Neural progenitor cell (in vitro differentiated cells): ENCODE measurements at regions not wholly inside any gene's neighbourhood (a gene's known extent, or its start where the extent isn't known, plus 50 kb on each side); places are given as distances from the start of the nearest gene placed in this dataset.

Experiments used
- DNase-seq: peaks from one replicate; pipeline ENCODE4 v3.0.0-alpha.2; 2016; ENCODE audit warnings: low spot score
- H2AFZ ChIP-seq: fragments of 200-600 bp; sonication (generic); replicated peaks from 2 replicates; pipeline ENCODE4 v1.6.1; 2016; ENCODE audit warnings: antibody characterized with exemption
- H3F3A ChIP-seq: fragments of 200-600 bp; sonication (generic); 2 replicates; pipeline ENCODE4 v1.6.1; 2016; ENCODE audit warnings: antibody characterized with exemption, low read depth
- H3K27ac ChIP-seq: fragments of 200-600 bp; sonication (generic); 2 replicates; pipeline ENCODE4 v1.5.1; 2016; ENCODE audit warnings: mild to moderate bottlenecking
- H3K27me3 ChIP-seq: fragments of 200-600 bp; sonication (generic); 2 replicates; pipeline ENCODE4 v1.6.1; 2016; ENCODE audit warnings: mild to moderate bottlenecking, moderate library complexity
- H3K36me3 ChIP-seq: fragments of 200-600 bp; sonication (generic); 2 replicates; pipeline ENCODE4 v1.5.1; 2016
- H3K4me1 ChIP-seq: fragments of 200-600 bp; sonication (generic); 2 replicates; pipeline ENCODE4 v1.6.1; 2016; ENCODE audit warnings: mixed run types
- H3K4me2 ChIP-seq: fragments of 200-600 bp; sonication (generic); 2 replicates; pipeline ENCODE4 v1.6.1; 2016
- H3K4me3 ChIP-seq: fragments of 200-600 bp; sonication (generic); 2 replicates; pipeline ENCODE4 v1.5.1; 2016
- H3K79me2 ChIP-seq: fragments of 200-600 bp; sonication (generic); 2 replicates; pipeline ENCODE4 v1.6.1; 2016; ENCODE audit warnings: low read depth
- H3K9ac ChIP-seq: fragments of 200-600 bp; sonication (generic); 2 replicates; pipeline ENCODE4 v1.6.1; 2016
- H3K9me3 ChIP-seq: fragments of 200-600 bp; sonication (generic); 2 replicates; pipeline ENCODE4 v1.5.1; 2016; ENCODE audit warnings: low read depth
- H4K20me1 ChIP-seq: fragments of 200-600 bp; sonication (generic); 2 replicates; pipeline ENCODE4 v1.6.1; 2016; ENCODE audit warnings: low read depth
- H3K27ac Mint-ChIP-seq: 3 replicates; pipeline ENCODE4 v1.8.0; 2021; ENCODE audit warnings: mixed read lengths
- H3K27me3 Mint-ChIP-seq: 2 replicates; pipeline ENCODE4 v1.8.0; 2022; ENCODE audit warnings: low read depth, mild to moderate bottlenecking, inconsistent platforms, moderate library complexity, mixed read lengths; ENCODE audit not compliant: insufficient read depth
- H3K36me3 Mint-ChIP-seq: 3 replicates; pipeline ENCODE4 v1.8.0; 2021; ENCODE audit warnings: mixed read lengths
- H3K4me1 Mint-ChIP-seq: 3 replicates; pipeline ENCODE4 v1.8.0; 2021; ENCODE audit warnings: mixed read lengths
- H3K4me3 Mint-ChIP-seq: 3 replicates; pipeline ENCODE4 v1.8.0; 2021; ENCODE audit warnings: mild to moderate bottlenecking, moderate library complexity, mixed read lengths
- H3K9me3 Mint-ChIP-seq: 3 replicates; pipeline ENCODE4 v1.8.0; 2020; ENCODE audit warnings: mixed read lengths
- EZH2 ChIP-seq: fragments of 200-600 bp; sonication (generic); IDR thresholded peaks from 2 replicates; pipeline ENCODE4 v1.6.1; 2017; ENCODE audit warnings: antibody characterized with exemption, mild to moderate bottlenecking, moderate library complexity
- EZH2phosphoT487 ChIP-seq: fragments of 200-600 bp; sonication (generic); IDR thresholded peaks from 2 replicates; pipeline ENCODE4 v1.6.1; 2017; ENCODE audit warnings: antibody characterized with exemption
- TF ChIP-seq, protein P1 (sequence below): fragments of 200-600 bp; sonication (generic); IDR thresholded peaks from 2 replicates; pipeline ENCODE4 v1.5.1; 2017; ENCODE audit warnings: antibody characterized with exemption, mild to moderate bottlenecking

DNA sequence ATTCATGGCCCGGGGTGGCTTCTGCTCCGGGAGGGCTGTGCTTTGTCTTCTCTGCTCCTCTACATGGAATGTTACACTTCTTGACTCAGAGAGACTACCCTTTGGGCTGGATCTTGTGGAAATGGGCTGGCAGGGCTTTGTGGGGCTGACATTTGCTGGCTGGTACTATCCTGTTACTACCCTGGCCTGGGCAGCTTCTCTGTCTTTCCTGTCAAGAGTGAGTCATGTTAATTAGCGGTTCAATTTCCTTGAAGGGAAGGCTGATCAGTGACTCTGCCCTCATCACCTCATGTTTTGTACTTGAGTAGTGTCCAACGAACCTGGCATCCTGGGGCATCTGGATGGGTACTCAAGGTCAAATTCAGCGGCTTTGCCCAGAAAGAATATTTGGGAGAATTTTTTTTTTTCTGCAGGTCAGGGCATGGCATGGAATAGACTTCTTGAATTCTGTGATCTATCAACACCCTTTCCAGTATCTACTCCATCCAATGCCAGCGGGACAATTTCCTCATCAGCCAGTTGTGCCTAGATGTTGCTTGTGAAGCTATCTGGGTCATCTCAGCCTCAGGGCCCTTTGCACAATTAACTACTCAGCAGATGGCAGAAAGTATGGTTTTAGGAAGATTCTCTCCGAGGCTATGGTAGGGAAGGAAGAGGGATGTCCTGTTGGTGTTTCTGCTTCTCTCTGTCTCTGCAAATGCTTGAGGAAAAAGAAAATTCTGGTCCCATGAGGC is 140.5 kb upstream of the PLET1 start:
- peaks cover 5% of the 10 kb centered on the region for H3K4me1 ChIP-seq
- H3K27me3 ChIP-seq = no peaks in the 10 kb centered on the region
- H3K4me2 ChIP-seq = no peak overlapping the region
- no peaks in the 10 kb centered on the region for H3K36me3 Mint-ChIP-seq
- H3K27ac Mint-ChIP-seq = no peak overlapping the region
- H3K27ac ChIP-seq = no peak overlapping the region
- no peaks in the 10 kb centered on the region for H3K79me2 ChIP-seq
- H3K36me3 ChIP-seq = no peaks in the 10 kb centered on the region
- no peaks in the 10 kb centered on the region for H3F3A ChIP-seq
- no peaks in the 10 kb centered on the region for H4K20me1 ChIP-seq
- no peak overlapping the region for H2AFZ ChIP-seq
- H3K9me3 Mint-ChIP-seq = no peaks in the 10 kb centered on the region
- peaks cover 30% of the 10 kb centered on the region for H3K4me1 Mint-ChIP-seq
- no peak for DNase-seq
- H3K4me3 ChIP-seq = no peak overlapping the region
- no peak overlapping the region for H3K4me3 Mint-ChIP-seq
- peaks cover 14% of the 10 kb centered on the region for H3K27me3 Mint-ChIP-seq
- TF ChIP-seq EZH2 (no peak), EZH2phosphoT487 (no peak)
- TF ChIP-seq, protein P1, sequence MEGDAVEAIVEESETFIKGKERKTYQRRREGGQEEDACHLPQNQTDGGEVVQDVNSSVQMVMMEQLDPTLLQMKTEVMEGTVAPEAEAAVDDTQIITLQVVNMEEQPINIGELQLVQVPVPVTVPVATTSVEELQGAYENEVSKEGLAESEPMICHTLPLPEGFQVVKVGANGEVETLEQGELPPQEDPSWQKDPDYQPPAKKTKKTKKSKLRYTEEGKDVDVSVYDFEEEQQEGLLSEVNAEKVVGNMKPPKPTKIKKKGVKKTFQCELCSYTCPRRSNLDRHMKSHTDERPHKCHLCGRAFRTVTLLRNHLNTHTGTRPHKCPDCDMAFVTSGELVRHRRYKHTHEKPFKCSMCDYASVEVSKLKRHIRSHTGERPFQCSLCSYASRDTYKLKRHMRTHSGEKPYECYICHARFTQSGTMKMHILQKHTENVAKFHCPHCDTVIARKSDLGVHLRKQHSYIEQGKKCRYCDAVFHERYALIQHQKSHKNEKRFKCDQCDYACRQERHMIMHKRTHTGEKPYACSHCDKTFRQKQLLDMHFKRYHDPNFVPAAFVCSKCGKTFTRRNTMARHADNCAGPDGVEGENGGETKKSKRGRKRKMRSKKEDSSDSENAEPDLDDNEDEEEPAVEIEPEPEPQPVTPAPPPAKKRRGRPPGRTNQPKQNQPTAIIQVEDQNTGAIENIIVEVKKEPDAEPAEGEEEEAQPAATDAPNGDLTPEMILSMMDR = no peak
- H3K9me3 ChIP-seq = no peaks in the 10 kb centered on the region
- H3K9ac ChIP-seq = no peak overlapping the region

DNA sequence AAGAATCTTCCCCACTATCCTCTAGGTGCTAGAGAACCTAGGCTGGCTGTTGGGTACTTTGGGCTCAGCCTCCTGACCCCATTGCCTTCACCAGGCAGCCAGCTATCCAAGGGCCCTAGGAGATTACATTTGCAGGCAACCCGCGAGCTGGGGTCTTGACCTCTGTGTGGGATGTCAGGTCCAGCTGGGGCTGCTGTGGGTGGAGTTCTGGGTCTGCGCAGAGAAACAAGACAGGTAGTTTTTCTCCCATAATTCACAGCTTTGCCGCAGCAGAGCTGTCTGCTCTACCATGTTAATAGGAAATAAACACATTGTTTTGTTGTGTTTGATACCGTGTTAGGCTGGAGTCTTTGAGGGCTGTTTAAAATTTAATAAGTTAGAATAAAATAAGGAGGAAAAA is 142.8 kb upstream of the PLET1 start:
- no peaks in the 10 kb centered on the region for H3K9me3 ChIP-seq
- no peaks in the 10 kb centered on the region for H3K36me3 ChIP-seq
- Mint-ChIP-seq H3K4me1 (peaks cover 26% of the 10 kb centered on the region), H3K27ac (no peak overlapping the region), H3K9me3 (no peaks in the 10 kb centered on the region), H3K27me3 (peaks cover 14% of the 10 kb centered on the region), H3K36me3 (no peaks in the 10 kb centered on the region), H3K4me3 (no peak overlapping the region)
- no peak overlapping the region for H3K9ac ChIP-seq
- H3K4me2 ChIP-seq = no peak overlapping the region
- H3F3A ChIP-seq = no peaks in the 10 kb centered on the region
- H3K4me1 ChIP-seq = peaks cover 5% of the 10 kb centered on the region
- H3K79me2 ChIP-seq = no peaks in the 10 kb centered on the region
- H4K20me1 ChIP-seq = no peaks in the 10 kb centered on the region
- H3K27me3 ChIP-seq = no peaks in the 10 kb centered on the region
- no peak overlapping the region for H3K27ac ChIP-seq
- DNase-seq = no peak
- H3K4me3 ChIP-seq = no peak overlapping the region
- no peak overlapping the region for H2AFZ ChIP-seq
- TF ChIP-seq EZH2 (no peak), EZH2phosphoT487 (no peak)
- TF ChIP-seq, protein P1 = no peak

DNA sequence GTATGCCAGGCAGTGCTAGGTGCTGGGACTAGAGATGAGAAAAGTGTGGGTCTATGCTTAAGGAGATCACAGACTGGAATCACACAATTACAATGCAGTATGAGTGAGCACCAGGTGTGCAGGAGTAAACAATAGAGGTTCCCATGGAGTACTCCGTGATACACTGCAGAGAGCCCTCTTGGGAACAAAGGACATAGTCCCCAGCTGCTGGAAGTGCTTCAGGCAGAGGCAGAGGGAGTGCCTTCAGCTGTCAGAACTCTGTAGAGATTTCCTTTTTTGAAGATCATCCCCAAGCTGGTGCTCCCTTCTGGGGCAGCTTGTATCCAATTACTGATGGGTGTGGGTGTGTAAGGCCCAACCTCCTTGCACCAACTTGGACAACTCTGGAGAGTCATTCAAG is 143.5 kb upstream of the PLET1 start:
- H3K79me2 ChIP-seq = no peaks in the 10 kb centered on the region
- TF ChIP-seq EZH2 (no peak), EZH2phosphoT487 (no peak)
- TF ChIP-seq, protein P1 = no peak
- H3K9me3 Mint-ChIP-seq = no peaks in the 10 kb centered on the region
- no peak overlapping the region for H3K27ac ChIP-seq
- H3K4me3 Mint-ChIP-seq = no peak overlapping the region
- H2AFZ ChIP-seq = no peak overlapping the region
- H3K9ac ChIP-seq = no peak overlapping the region
- peak; percentile 14 for DNase-seq
- H3K4me1 Mint-ChIP-seq = peaks cover 19% of the 10 kb centered on the region
- no peaks in the 10 kb centered on the region for H3K27me3 ChIP-seq
- no peak overlapping the region for H3K4me3 ChIP-seq
- H3K4me1 ChIP-seq = peaks cover 5% of the 10 kb centered on the region
- H3K4me2 ChIP-seq = no peak overlapping the region
- H4K20me1 ChIP-seq = no peaks in the 10 kb centered on the region
- H3K9me3 ChIP-seq = no peaks in the 10 kb centered on the region
- no peaks in the 10 kb centered on the region for H3K36me3 ChIP-seq
- H3K36me3 Mint-ChIP-seq = no peaks in the 10 kb centered on the region
- no peak overlapping the region for H3K27ac Mint-ChIP-seq
- H3F3A ChIP-seq = no peaks in the 10 kb centered on the region
- peaks cover 14% of the 10 kb centered on the region for H3K27me3 Mint-ChIP-seq
